Osteoblast (primary cell): ENCODE measurements at regions not wholly inside any gene's neighbourhood (a gene's known extent, or its start where the extent isn't known, plus 50 kb on each side); places are given as distances from the start of the nearest gene placed in this dataset.
A peak's percentile ranks its signal among the peaks of the same experiment; 100 is the strongest.

Experiments
- DNase-seq: peaks from one replicate; pipeline ENCODE4 v3.0.0; 2011; ENCODE audit warnings: low spot score, mixed read lengths; ENCODE audit not compliant: insufficient read length; ENCODE audit errors: missing footprints
- H2AFZ ChIP-seq: 2 replicates; pipeline ENCODE4 v1.6.0; 2011; ENCODE audit warnings: mild to moderate bottlenecking, low read length
- H3K27ac ChIP-seq: 2 replicates; pipeline ENCODE4 v1.5.1; 2011; ENCODE audit warnings: mild to moderate bottlenecking, low read depth, low read length, moderate library complexity
- H3K27me3 ChIP-seq: 2 replicates; pipeline ENCODE4 v1.6.0; 2012; ENCODE audit warnings: mild to moderate bottlenecking, control low read depth, inconsistent platforms, low read length, moderate library complexity; ENCODE audit not compliant: insufficient read depth
- H3K36me3 ChIP-seq: 2 replicates; pipeline ENCODE4 v1.5.1; 2011; ENCODE audit warnings: mild to moderate bottlenecking, low read length, control low read depth, moderate library complexity; ENCODE audit not compliant: insufficient read depth
- H3K4me1 ChIP-seq: 2 replicates; pipeline ENCODE4 v1.5.1; 2011; ENCODE audit warnings: mild to moderate bottlenecking, low read length, control low read depth, moderate library complexity; ENCODE audit not compliant: insufficient read depth
- H3K4me2 ChIP-seq: 2 replicates; pipeline ENCODE4 v1.6.0; 2011; ENCODE audit warnings: mild to moderate bottlenecking, low read length; ENCODE audit not compliant: insufficient read depth
- H3K4me3 ChIP-seq: fragments of 200-600 bp; sonication (generic); 3 replicates; pipeline ENCODE4 v1.5.1; 2012; ENCODE audit warnings: mild to moderate bottlenecking, low read length, inconsistent platforms; ENCODE audit not compliant: insufficient read depth
- H3K79me2 ChIP-seq: 2 replicates; pipeline ENCODE4 v1.6.0; 2012; ENCODE audit warnings: mild to moderate bottlenecking, low read length, control low read depth, inconsistent platforms; ENCODE audit not compliant: insufficient read depth
- H3K9me3 ChIP-seq: 2 replicates; pipeline ENCODE4 v1.5.1; 2011; ENCODE audit warnings: low read depth, low read length, control low read depth
- H4K20me1 ChIP-seq: 2 replicates; pipeline ENCODE4 v1.6.0; 2012; ENCODE audit warnings: mild to moderate bottlenecking, low read length, control low read depth; ENCODE audit not compliant: insufficient read depth
- CTCF ChIP-seq: IDR thresholded peaks from 2 replicates; pipeline ENCODE4 v1.5.1; 2011; ENCODE audit warnings: mild to moderate bottlenecking, low read depth, low read length, moderate library complexity; ENCODE audit errors: extremely low read depth

DNA sequence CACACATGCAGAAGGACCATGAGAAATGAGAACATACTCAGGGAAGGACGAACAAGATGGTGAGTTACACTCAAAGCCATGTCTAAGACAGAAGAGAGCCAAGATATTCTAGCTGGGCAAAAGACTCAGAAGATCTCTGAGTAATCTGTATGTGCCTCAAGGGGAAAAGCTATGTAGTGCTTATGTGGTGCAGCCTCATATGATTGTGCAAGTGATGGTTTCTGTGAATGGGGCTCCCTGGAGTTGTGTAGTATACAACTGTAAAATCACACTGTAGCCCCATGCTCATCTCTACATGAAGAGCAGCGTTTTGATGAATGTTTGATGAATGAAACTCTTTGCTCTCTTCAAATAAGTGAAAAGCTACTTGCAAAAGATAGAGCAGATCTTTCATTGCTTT, 57.5 kb downstream of the OSR1 start:
- Histone ChIP-seq H3K4me2 (no peak overlapping the region), H3K27ac (no peak overlapping the region), H4K20me1 (no peaks in the 10 kb centered on the region), H3K27me3 (no peaks in the 10 kb centered on the region), H3K79me2 (no peaks in the 10 kb centered on the region), H3K4me1 (no peaks in the 10 kb centered on the region), H3K9me3 (no peaks in the 10 kb centered on the region), H3K36me3 (no peaks in the 10 kb centered on the region), H2AFZ (no peak overlapping the region), H3K4me3 (no peak overlapping the region)
- no peak for TF ChIP-seq CTCF
- DNase-seq: peak; percentile 62

GRCh38 chr2:19299522-19299921, 58.9 kb downstream of the OSR1 start:
- H4K20me1 ChIP-seq: no peaks in the 10 kb centered on the region
- H3K27me3 ChIP-seq: no peaks in the 10 kb centered on the region
- DNase-seq: no peak
- no peak overlapping the region for H3K27ac ChIP-seq
- H3K4me2 ChIP-seq: no peak overlapping the region
- H3K9me3 ChIP-seq: no peaks in the 10 kb centered on the region
- no peaks in the 10 kb centered on the region for H3K79me2 ChIP-seq
- no peaks in the 10 kb centered on the region for H3K36me3 ChIP-seq
- H2AFZ ChIP-seq: no peak overlapping the region
- no peak for TF ChIP-seq CTCF
- no peaks in the 10 kb centered on the region for H3K4me1 ChIP-seq
- no peak overlapping the region for H3K4me3 ChIP-seq

DNA sequence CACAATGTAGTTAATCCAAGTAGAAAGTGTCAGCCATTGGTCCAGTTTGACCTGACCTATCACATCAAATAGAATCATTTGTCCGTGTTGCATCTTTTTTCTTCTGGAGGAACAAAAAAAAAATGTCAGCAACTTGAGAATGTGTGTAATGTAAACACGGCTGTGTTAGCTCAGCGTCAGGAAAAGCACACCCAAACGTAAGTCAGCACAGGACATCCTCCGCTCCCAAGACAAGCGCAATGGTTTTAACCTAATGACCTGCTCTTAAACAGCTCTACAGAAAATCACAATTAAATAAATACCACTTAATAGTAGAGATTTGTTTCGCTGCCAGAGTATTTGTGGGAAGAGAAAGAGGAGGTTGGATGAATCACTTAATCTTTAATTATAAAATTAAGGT, 59.4 kb downstream of the OSR1 start:
- H3K27ac ChIP-seq: no peak overlapping the region
- H3K27me3 ChIP-seq: no peaks in the 10 kb centered on the region
- H3K4me1 ChIP-seq: no peaks in the 10 kb centered on the region
- no peak overlapping the region for H3K4me2 ChIP-seq
- H3K36me3 ChIP-seq: no peaks in the 10 kb centered on the region
- DNase-seq: no peak
- TF ChIP-seq CTCF: no peak
- H3K4me3 ChIP-seq: no peak overlapping the region
- H2AFZ ChIP-seq: no peak overlapping the region
- H3K9me3 ChIP-seq: no peaks in the 10 kb centered on the region
- H3K79me2 ChIP-seq: no peaks in the 10 kb centered on the region
- no peaks in the 10 kb centered on the region for H4K20me1 ChIP-seq

DNA sequence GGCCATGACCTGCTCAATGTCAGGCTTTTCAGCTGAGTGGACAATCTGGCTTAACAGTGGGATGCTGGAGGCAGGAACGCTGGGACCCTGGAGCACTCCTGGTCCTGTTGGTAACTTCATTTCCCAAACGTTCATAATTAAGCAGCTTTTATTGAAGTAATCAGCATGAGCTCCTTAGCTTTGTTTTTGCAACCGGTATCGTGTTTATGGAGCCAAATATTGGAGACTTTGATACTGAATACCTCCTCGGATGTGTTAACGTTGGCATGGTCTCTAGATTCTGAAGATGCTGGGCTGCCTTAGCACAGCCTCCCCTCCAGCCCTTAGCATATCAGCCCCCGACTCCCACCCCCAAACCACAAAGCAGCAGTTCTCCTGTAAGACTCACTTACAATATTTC, 60.7 kb downstream of the OSR1 start:
- no peaks in the 10 kb centered on the region for H3K4me1 ChIP-seq
- no peaks in the 10 kb centered on the region for H4K20me1 ChIP-seq
- no peak for TF ChIP-seq CTCF
- H3K9me3 ChIP-seq: no peaks in the 10 kb centered on the region
- H3K27ac ChIP-seq: no peak overlapping the region
- no peak overlapping the region for H3K4me2 ChIP-seq
- no peaks in the 10 kb centered on the region for H3K36me3 ChIP-seq
- H3K27me3 ChIP-seq: no peaks in the 10 kb centered on the region
- H2AFZ ChIP-seq: no peak overlapping the region
- no peaks in the 10 kb centered on the region for H3K79me2 ChIP-seq
- H3K4me3 ChIP-seq: no peak overlapping the region
- DNase-seq: no peak
